ENCODE measurements at regions not wholly inside any gene's neighbourhood (a gene's known extent, or its start where the extent isn't known, plus 50 kb on each side); places are given as distances from the start of the nearest gene placed in this dataset.

GRCh38 chr3:81295906-81296577 lies 465.4 kb downstream of the GBE1 start:
- Histone ChIP-seq H3K27me3 (replicated peaks; ENCODE audit: insufficient read depth) (no peaks in the 10 kb centered on the region), H3K4me1 (replicated peaks) (no peaks in the 10 kb centered on the region), H3K4me3 (no peak overlapping the region), H3K9me3 (no peaks in the 10 kb centered on the region), H3K27ac (no peak overlapping the region), H3K36me3 (peaks cover 0 to 2% of the 10 kb centered on the region in 2 donors)
- 75% methylated on average over 1 of the region's 1 CpG for WGBS
- no peak for DNase-seq (ENCODE audit: low spot score)
- intact Hi-C loops (cut with DNase I) = no loop called here
- no peak for TF ChIP-seq POLR2A (IDR thresholded peaks at IDR 0.05)
- TF ChIP-seq POLR2AphosphoS5 (IDR thresholded peaks at IDR 0.05) = no peak
- no peak for TF ChIP-seq CTCF (IDR thresholded peaks at IDR 0.05)

GRCh38 chr3:81293156-81293555 lies 468.3 kb downstream of the GBE1 start:
- DNase-seq (ENCODE audit: low spot score) = no peak
- Histone ChIP-seq H3K4me1 (replicated peaks) (no peaks in the 10 kb centered on the region), H3K9me3 (no peaks in the 10 kb centered on the region), H3K27ac (no peak overlapping the region), H3K4me3 (no peak overlapping the region), H3K27me3 (replicated peaks; ENCODE audit: insufficient read depth) (no peaks in the 10 kb centered on the region), H3K36me3 (peaks cover 0 to 2% of the 10 kb centered on the region in 2 donors)
- intact Hi-C loops (cut with DNase I) = no loop called here
- WGBS = 44% methylated on average over 3 of the region's 3 CpGs
- TF ChIP-seq POLR2AphosphoS5 (IDR thresholded peaks at IDR 0.05) (no peak), POLR2A (IDR thresholded peaks at IDR 0.05) (no peak), CTCF (IDR thresholded peaks at IDR 0.05) (no peak)

DNA sequence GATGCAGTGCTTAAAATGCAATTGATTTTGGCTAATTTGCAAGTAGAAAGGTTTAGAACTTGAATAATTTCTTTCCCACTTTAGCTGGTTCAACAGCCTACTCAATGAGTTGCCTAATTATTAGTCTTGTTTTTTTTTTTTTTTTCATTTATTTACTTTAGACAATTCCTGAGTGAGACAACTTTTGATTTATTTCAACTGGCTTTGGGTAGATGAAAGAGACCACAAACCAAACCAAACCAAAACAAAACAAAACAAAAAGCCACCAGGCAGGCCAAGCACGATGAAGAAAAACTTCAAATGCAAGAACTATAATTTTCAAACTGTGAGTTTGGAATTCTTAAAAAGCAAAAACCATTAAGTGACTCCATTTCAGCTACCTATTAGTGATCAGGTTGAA lies 469.9 kb downstream of the GBE1 start:
- Histone ChIP-seq H3K27me3 (replicated peaks; ENCODE audit: insufficient read depth) (no peaks in the 10 kb centered on the region), H3K4me1 (replicated peaks) (no peaks in the 10 kb centered on the region), H3K9me3 (no peaks in the 10 kb centered on the region), H3K4me3 (no peak overlapping the region), H3K27ac (no peak overlapping the region), H3K36me3 (peaks cover 0 to 2% of the 10 kb centered on the region in 2 donors)
- intact Hi-C loops (cut with DNase I) = no loop called here
- WGBS = 26% methylated on average over 1 of the region's 1 CpG
- TF ChIP-seq POLR2AphosphoS5 (IDR thresholded peaks at IDR 0.05) (no peak), POLR2A (IDR thresholded peaks at IDR 0.05) (no peak), CTCF (IDR thresholded peaks at IDR 0.05) (no peak)
- no peak for DNase-seq (ENCODE audit: low spot score)

DNA sequence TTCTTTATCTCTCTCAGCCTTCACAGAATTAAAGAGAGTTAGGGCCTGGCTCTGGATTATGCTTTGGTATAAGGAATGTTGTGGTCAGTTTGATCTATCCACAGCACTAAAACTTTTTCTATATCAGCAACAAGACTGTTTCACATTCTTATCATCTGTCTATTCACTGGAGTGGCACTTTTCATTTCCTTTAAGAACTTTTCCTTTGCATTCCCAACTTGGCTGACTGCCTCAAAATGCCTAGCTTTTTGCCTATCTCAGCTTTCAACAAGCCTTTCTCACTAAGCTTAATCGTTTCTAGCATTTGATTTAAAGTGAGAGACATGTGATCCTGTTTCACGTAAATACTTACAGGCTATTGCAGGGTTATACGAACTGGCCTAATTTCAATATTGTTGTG lies 471.8 kb downstream of the GBE1 start:
- WGBS = 64% methylated on average over 3 of the region's 3 CpGs
- TF ChIP-seq POLR2AphosphoS5 (IDR thresholded peaks at IDR 0.05) = no peak
- no peak for TF ChIP-seq CTCF (IDR thresholded peaks at IDR 0.05)
- TF ChIP-seq POLR2A (IDR thresholded peaks at IDR 0.05) = no peak
- Histone ChIP-seq H3K27ac (no peak overlapping the region), H3K4me1 (replicated peaks) (no peaks in the 10 kb centered on the region), H3K4me3 (no peak overlapping the region), H3K36me3 (peaks cover 0 to 2% of the 10 kb centered on the region in 2 donors), H3K27me3 (replicated peaks; ENCODE audit: insufficient read depth) (no peaks in the 10 kb centered on the region), H3K9me3 (no peaks in the 10 kb centered on the region)
- no peak for DNase-seq (ENCODE audit: low spot score)
- intact Hi-C loops (cut with DNase I) = no loop called here

All from prostate gland (tissue), 2 donors.